ENCODE measurements at regions not wholly inside any gene's neighbourhood (a gene's known extent, or its start where the extent isn't known, plus 50 kb on each side); places are given as distances from the start of the nearest gene placed in this dataset.
"Not testable (repeated sequence)": the region's sequence is repeated elsewhere in the genome, so short reads cannot be mapped to it uniquely, and the experiment has no call there.

DNA sequence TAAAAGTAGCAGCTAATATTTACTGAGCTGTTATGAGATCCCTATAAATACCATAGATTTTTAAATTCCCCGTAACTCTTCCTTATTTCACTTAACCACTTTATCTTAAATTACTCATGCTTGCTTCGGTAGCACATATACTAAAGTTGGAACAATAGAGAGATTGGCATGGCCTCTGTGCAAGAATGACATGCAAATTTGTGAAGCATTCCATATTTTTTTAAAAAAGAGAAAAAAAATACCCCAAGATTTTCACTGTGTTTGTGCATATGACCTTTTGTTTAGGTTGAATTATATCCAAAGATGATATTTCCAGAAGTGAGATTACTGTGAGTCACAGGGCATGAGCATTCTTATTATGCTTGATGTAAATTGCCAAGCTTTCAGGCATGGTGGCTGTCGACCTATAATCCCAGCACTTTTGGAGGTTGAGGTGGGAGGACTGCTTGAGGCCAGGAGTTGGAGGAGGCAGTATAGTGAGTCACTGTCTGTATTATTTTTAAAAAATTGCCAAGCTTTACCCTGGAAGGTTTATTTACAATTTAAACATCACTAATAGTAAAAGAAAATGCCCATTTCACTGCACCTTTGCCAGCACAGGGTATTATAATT is 58.2 kb upstream of the VKORC1L1 start:
- TF ChIP-seq, protein P1, sequence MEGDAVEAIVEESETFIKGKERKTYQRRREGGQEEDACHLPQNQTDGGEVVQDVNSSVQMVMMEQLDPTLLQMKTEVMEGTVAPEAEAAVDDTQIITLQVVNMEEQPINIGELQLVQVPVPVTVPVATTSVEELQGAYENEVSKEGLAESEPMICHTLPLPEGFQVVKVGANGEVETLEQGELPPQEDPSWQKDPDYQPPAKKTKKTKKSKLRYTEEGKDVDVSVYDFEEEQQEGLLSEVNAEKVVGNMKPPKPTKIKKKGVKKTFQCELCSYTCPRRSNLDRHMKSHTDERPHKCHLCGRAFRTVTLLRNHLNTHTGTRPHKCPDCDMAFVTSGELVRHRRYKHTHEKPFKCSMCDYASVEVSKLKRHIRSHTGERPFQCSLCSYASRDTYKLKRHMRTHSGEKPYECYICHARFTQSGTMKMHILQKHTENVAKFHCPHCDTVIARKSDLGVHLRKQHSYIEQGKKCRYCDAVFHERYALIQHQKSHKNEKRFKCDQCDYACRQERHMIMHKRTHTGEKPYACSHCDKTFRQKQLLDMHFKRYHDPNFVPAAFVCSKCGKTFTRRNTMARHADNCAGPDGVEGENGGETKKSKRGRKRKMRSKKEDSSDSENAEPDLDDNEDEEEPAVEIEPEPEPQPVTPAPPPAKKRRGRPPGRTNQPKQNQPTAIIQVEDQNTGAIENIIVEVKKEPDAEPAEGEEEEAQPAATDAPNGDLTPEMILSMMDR (IDR thresholded peaks at IDR 0.05; ENCODE audit: insufficient read depth, low read length) = not testable (repeated sequence)
- TF ChIP-seq REST (IDR thresholded peaks at IDR 0.05; ENCODE audit: insufficient replicate concordance, low read depth); POLR2AphosphoS5 (IDR thresholded peaks at IDR 0.05; ENCODE audit: low read depth): not testable (repeated sequence)

Data from HL-60 (cell line).